Esophagus muscularis mucosa (tissue), 4 donors: ENCODE measurements at regions not wholly inside any gene's neighbourhood (a gene's known extent, or its start where the extent isn't known, plus 50 kb on each side); places are given as distances from the start of the nearest gene placed in this dataset.

Source experiments
- EP300 ChIP-seq: sonication (generic); formaldehyde crosslinking; IDR thresholded peaks from one replicate; pipeline ENCODE4 v1.6.1; 2017; ENCODE audit warnings: antibody characterized with exemption
- POLR2A ChIP-seq: fragments of 450-650 bp; IDR thresholded peaks from one replicate; pipeline ENCODE4 v1.6.1; 2017; ENCODE audit warnings: antibody characterized with exemption, moderate library complexity, mild to moderate bottlenecking, low read depth
- POLR2AphosphoS5 ChIP-seq, 2 donors: sonication (generic); formaldehyde crosslinking; IDR thresholded peaks; one replicate each; pipeline ENCODE4 v1.6.1; 2017; ENCODE audit warnings: antibody characterized with exemption in 2 of 2
- TF ChIP-seq, protein P1 (sequence below), 3 experiments: fragments of 200-600 bp in 2 of 3; fragments of 450-650 bp in 1 of 3; sonication (generic) in 2 of 3; IDR thresholded peaks; one replicate each; pipeline ENCODE4 v1.5.1; 2017 to 2019; ENCODE audit warnings: antibody characterized with exemption in 3 of 3, mild to moderate bottlenecking in 2 of 3, moderate library complexity in 1 of 3

DNA sequence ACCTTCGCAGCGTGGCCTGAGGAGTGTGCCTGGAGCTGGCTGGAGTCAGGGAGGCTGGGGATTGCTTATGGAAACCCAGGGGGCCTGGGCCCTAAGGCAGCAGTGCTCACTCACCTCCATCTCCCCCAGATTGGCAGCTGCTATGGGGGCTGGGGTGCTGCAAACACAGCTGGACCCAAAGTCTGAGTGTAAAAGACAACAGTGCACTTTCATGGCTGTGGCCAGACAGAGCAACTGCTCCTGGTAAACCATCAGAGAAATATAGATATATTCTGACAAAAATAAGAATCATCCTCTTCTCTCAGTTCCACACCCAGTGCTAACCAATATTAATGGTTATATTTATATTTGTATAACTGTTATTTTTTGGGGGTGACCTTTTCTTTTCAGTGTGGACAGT, 123.9 kb downstream of the TENT4A start:
- no peak for TF ChIP-seq POLR2A
- TF ChIP-seq, protein P1, sequence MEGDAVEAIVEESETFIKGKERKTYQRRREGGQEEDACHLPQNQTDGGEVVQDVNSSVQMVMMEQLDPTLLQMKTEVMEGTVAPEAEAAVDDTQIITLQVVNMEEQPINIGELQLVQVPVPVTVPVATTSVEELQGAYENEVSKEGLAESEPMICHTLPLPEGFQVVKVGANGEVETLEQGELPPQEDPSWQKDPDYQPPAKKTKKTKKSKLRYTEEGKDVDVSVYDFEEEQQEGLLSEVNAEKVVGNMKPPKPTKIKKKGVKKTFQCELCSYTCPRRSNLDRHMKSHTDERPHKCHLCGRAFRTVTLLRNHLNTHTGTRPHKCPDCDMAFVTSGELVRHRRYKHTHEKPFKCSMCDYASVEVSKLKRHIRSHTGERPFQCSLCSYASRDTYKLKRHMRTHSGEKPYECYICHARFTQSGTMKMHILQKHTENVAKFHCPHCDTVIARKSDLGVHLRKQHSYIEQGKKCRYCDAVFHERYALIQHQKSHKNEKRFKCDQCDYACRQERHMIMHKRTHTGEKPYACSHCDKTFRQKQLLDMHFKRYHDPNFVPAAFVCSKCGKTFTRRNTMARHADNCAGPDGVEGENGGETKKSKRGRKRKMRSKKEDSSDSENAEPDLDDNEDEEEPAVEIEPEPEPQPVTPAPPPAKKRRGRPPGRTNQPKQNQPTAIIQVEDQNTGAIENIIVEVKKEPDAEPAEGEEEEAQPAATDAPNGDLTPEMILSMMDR (IDR thresholded peaks at IDR 0.05) = no peak
- no peak for TF ChIP-seq POLR2AphosphoS5 (IDR thresholded peaks at IDR 0.05)
- TF ChIP-seq EP300 = no peak
